ENCODE measurements at regions not wholly inside any gene's neighbourhood (a gene's known extent, or its start where the extent isn't known, plus 50 kb on each side); places are given as distances from the start of the nearest gene placed in this dataset.

GRCh38 chr6:1229301-1229700, 82.6 kb upstream of the FOXQ1 start:
- TF ChIP-seq EZH2phosphoT487 (IDR thresholded peaks at IDR 0.05; ENCODE audit: low read depth) (no peak), CTCF (IDR thresholded peaks at IDR 0.05; ENCODE audit: low read depth, low read length) (no peak)
- Histone ChIP-seq H3K79me2 (ENCODE audit: low read length) (no peaks in the 10 kb centered on the region), H3K4me3 (ENCODE audit: low read length) (no peak overlapping the region), H2AFZ (ENCODE audit: low read depth, low read length) (no peak overlapping the region), H3K4me2 (ENCODE audit: low read length) (no peak overlapping the region), H3K9me3 (ENCODE audit: insufficient read depth, low read length) (no peaks in the 10 kb centered on the region), H4K20me1 (ENCODE audit: insufficient read depth, low read length) (no peaks in the 10 kb centered on the region), H3K27me3 (ENCODE audit: low read depth, low read length) (peaks cover 27% of the 10 kb centered on the region), H3K27ac (ENCODE audit: low read length) (no peak overlapping the region), H3K4me1 (ENCODE audit: low read length) (no peaks in the 10 kb centered on the region), H3K36me3 (replicated peaks; ENCODE audit: low read depth, low read length) (no peaks in the 10 kb centered on the region), H3K9ac (ENCODE audit: low read length) (no peak overlapping the region)

GRCh38 chr6:1228754-1229191, 83.1 kb upstream of the FOXQ1 start:
- H3K79me2 ChIP-seq (ENCODE audit: low read length) = no peaks in the 10 kb centered on the region
- H2AFZ ChIP-seq (ENCODE audit: low read depth, low read length) = no peak overlapping the region
- H3K27ac ChIP-seq (ENCODE audit: low read length) = no peak overlapping the region
- H3K36me3 ChIP-seq (replicated peaks; ENCODE audit: low read depth, low read length) = no peaks in the 10 kb centered on the region
- no peaks in the 10 kb centered on the region for H3K4me1 ChIP-seq (ENCODE audit: low read length)
- peaks cover 27% of the 10 kb centered on the region for H3K27me3 ChIP-seq (ENCODE audit: low read depth, low read length)
- no peak overlapping the region for H3K4me3 ChIP-seq (ENCODE audit: low read length)
- H3K4me2 ChIP-seq (ENCODE audit: low read length) = no peak overlapping the region
- H3K9ac ChIP-seq (ENCODE audit: low read length) = no peak overlapping the region
- no peak for TF ChIP-seq EZH2phosphoT487 (IDR thresholded peaks at IDR 0.05; ENCODE audit: low read depth)
- no peak for TF ChIP-seq CTCF (IDR thresholded peaks at IDR 0.05; ENCODE audit: low read depth, low read length)
- no peaks in the 10 kb centered on the region for H3K9me3 ChIP-seq (ENCODE audit: insufficient read depth, low read length)
- H4K20me1 ChIP-seq (ENCODE audit: insufficient read depth, low read length) = no peaks in the 10 kb centered on the region

- no peaks in the 10 kb centered on the region for H3K9me3 ChIP-seq (ENCODE audit: insufficient read depth, low read length)
- H3K4me2 ChIP-seq (ENCODE audit: low read length) = no peak overlapping the region
- no peaks in the 10 kb centered on the region for H4K20me1 ChIP-seq (ENCODE audit: insufficient read depth, low read length)
- no peak for TF ChIP-seq CTCF (IDR thresholded peaks at IDR 0.05; ENCODE audit: low read depth, low read length)
- no peak for TF ChIP-seq EZH2phosphoT487 (IDR thresholded peaks at IDR 0.05; ENCODE audit: low read depth)
- no peaks in the 10 kb centered on the region for H3K79me2 ChIP-seq (ENCODE audit: low read length)
- no peak overlapping the region for H3K9ac ChIP-seq (ENCODE audit: low read length)
- no peak overlapping the region for H3K4me3 ChIP-seq (ENCODE audit: low read length)
- no peak overlapping the region for H2AFZ ChIP-seq (ENCODE audit: low read depth, low read length)
- H3K4me1 ChIP-seq (ENCODE audit: low read length) = no peaks in the 10 kb centered on the region
- peaks cover 27% of the 10 kb centered on the region for H3K27me3 ChIP-seq (ENCODE audit: low read depth, low read length)
- H3K27ac ChIP-seq (ENCODE audit: low read length) = no peak overlapping the region
- H3K36me3 ChIP-seq (replicated peaks; ENCODE audit: low read depth, low read length) = no peaks in the 10 kb centered on the region
These were observed 83.8 kb upstream of the FOXQ1 start for GRCh38 chr6:1227935-1228753.

GRCh38 chr6:1227600-1227934, 84.3 kb upstream of the FOXQ1 start:
- H3K36me3 ChIP-seq (replicated peaks; ENCODE audit: low read depth, low read length) = no peaks in the 10 kb centered on the region
- H3K4me1 ChIP-seq (ENCODE audit: low read length) = no peaks in the 10 kb centered on the region
- TF ChIP-seq CTCF (IDR thresholded peaks at IDR 0.05; ENCODE audit: low read depth, low read length) = no peak
- TF ChIP-seq EZH2phosphoT487 (IDR thresholded peaks at IDR 0.05; ENCODE audit: low read depth) = no peak
- H2AFZ ChIP-seq (ENCODE audit: low read depth, low read length) = no peak overlapping the region
- H4K20me1 ChIP-seq (ENCODE audit: insufficient read depth, low read length) = no peaks in the 10 kb centered on the region
- no peak overlapping the region for H3K27ac ChIP-seq (ENCODE audit: low read length)
- no peak overlapping the region for H3K9ac ChIP-seq (ENCODE audit: low read length)
- no peaks in the 10 kb centered on the region for H3K79me2 ChIP-seq (ENCODE audit: low read length)
- H3K9me3 ChIP-seq (ENCODE audit: insufficient read depth, low read length) = no peaks in the 10 kb centered on the region
- H3K27me3 ChIP-seq (ENCODE audit: low read depth, low read length) = peaks cover 24% of the 10 kb centered on the region
- no peak overlapping the region for H3K4me3 ChIP-seq (ENCODE audit: low read length)
- H3K4me2 ChIP-seq (ENCODE audit: low read length) = no peak overlapping the region
